Adrenal gland (tissue), 9 donors: ENCODE measurements at regions not wholly inside any gene's neighbourhood (a gene's known extent, or its start where the extent isn't known, plus 50 kb on each side); places are given as distances from the start of the nearest gene placed in this dataset.

Experiments used
- DNase-seq, 7 donors: peaks; one replicate each; pipeline ENCODE4 v3.0.0-alpha.2; 2019 to 2020
- H3K27ac ChIP-seq, 5 donors: fragments of 200-600 bp; sonication (generic) in 4 of 5; 1 replicate in 3 of 5; 2 replicates in 2 of 5; pipeline versions ENCODE4 v1.5.1 to v1.8.0; 2016 to 2020; ENCODE audit warnings: mild to moderate bottlenecking in 1 of 5
- H3K27me3 ChIP-seq: fragments of 200-600 bp; 2 replicates; pipeline ENCODE4 v1.8.0; 2021
- H3K36me3 ChIP-seq, 2 donors: fragments of 200-600 bp; replicated peaks in 1 of 2; 1 replicate in 1 of 2; 2 replicates in 1 of 2; pipeline versions ENCODE4 v1.5.1 to v1.8.0; 2018 to 2022
- H3K4me1 ChIP-seq, 2 donors: fragments of 200-600 bp; replicated peaks in 1 of 2; 1 replicate in 1 of 2; 2 replicates in 1 of 2; pipeline versions ENCODE4 v1.5.1 to v1.8.0; 2018 to 2021
- H3K4me3 ChIP-seq, 4 donors: fragments of 200-600 bp; sonication (generic) in 3 of 4; one replicate each; pipeline ENCODE4 v1.5.1; 2016 to 2018
- H3K9me3 ChIP-seq, 3 donors: fragments of 200-600 bp; sonication (generic) in 1 of 3; replicated peaks in 1 of 3; 1 replicate in 2 of 3; 2 replicates in 1 of 3; pipeline versions ENCODE4 v1.5.1 to v1.8.0; 2016 to 2021
- CTCF ChIP-seq, 6 experiments: fragments of 450-650 bp in 4 of 6; fragments of 200-600 bp in 2 of 6; sonication (generic) in 1 of 6; IDR thresholded peaks; 1 replicate in 5 of 6; 2 replicates in 1 of 6; pipeline versions ENCODE4 v1.5.1 to v1.8.0; 2016 to 2021; ENCODE audit warnings: antibody characterized with exemption in 6 of 6, mild to moderate bottlenecking in 2 of 6, moderate library complexity in 1 of 6
- POLR2A ChIP-seq, 2 donors: fragments of 450-650 bp; IDR thresholded peaks; one replicate each; pipeline ENCODE4 v1.6.1; 2017; ENCODE audit warnings: antibody characterized with exemption in 2 of 2, mild to moderate bottlenecking in 2 of 2, moderate library complexity in 1 of 2
- WGBS, 4 donors: extraction: QIAGEN DNeasy Blood & Tissue Kit in 2 of 4; methylation state at CpG; one replicate each; pipeline versions ENCODE4 v1.1.5 to v1.1.7; 2013 to 2017; 5-methylcytosine and 5-hydroxymethylcytosine counted together
- intact Hi-C, 2 donors: fragments of 100-400 bp; cut with DNase I; formaldehyde crosslinking; loops; one replicate each; pipeline versions ENCODE4 v1.14.1 to v1.15.0; 2022 to 2023
- donor health status: healthy with polysubstance abuse.
- donor health status: Bipolar disorder and iron deficiency.
- donor health status: DM: yes; HTN: yes; CAD: no.
- donor health status: DM: no; HTN: no; CAD: no.
- donor health status: DM: no; HTN: no; CAD: no.

- no peak overlapping the region for H3K27ac ChIP-seq
- DNase-seq = no peak
- intact Hi-C loops = no loop called here
- peaks cover 25 to 28% of the 10 kb centered on the region in 2 donors for H3K4me1 ChIP-seq
- TF ChIP-seq POLR2A (IDR thresholded peaks at IDR 0.05) (no peak), CTCF (IDR thresholded peaks at IDR 0.05) (no peak)
- no peaks in the 10 kb centered on the region for H3K36me3 ChIP-seq
- no peak overlapping the region for H3K4me3 ChIP-seq
- no peaks in the 10 kb centered on the region for H3K27me3 ChIP-seq
- no peaks in the 10 kb centered on the region for H3K9me3 ChIP-seq
- WGBS, 4 donors = 87 to 90% (median 89%) methylated on average over 10 of the region's 10 CpGs
Measured at GRCh38 chr11:70594606-70595005, 196.3 kb downstream of the CTTN start.

- TF ChIP-seq CTCF (IDR thresholded peaks at IDR 0.05) (no peak), POLR2A (IDR thresholded peaks at IDR 0.05) (no peak)
- peaks cover 25 to 28% of the 10 kb centered on the region in 2 donors for H3K4me1 ChIP-seq
- no peak overlapping the region for H3K4me3 ChIP-seq
- no peaks in the 10 kb centered on the region for H3K9me3 ChIP-seq
- H3K27ac ChIP-seq = no peak overlapping the region
- H3K27me3 ChIP-seq = no peaks in the 10 kb centered on the region
- DNase-seq = no peak
- intact Hi-C loops = no loop called here
- no peaks in the 10 kb centered on the region for H3K36me3 ChIP-seq
- WGBS, 4 donors = 93 to 95% (median 94%) methylated on average over 11 to 13 of the region's 13 CpGs
Measured at GRCh38 chr11:70595016-70595415, 196.7 kb downstream of the CTTN start.

GRCh38 chr11:70595452-70595851, 197.1 kb downstream of the CTTN start:
- no peaks in the 10 kb centered on the region for H3K27me3 ChIP-seq
- 67 to 79% (median 71%) methylated on average over 7 to 12 of the region's 12 CpGs for WGBS, 4 donors
- TF ChIP-seq POLR2A (IDR thresholded peaks at IDR 0.05) = no peak
- no peak for TF ChIP-seq CTCF (IDR thresholded peaks at IDR 0.05)

GRCh38 chr11:70596091-70596490, 197.8 kb downstream of the CTTN start:
- DNase-seq = peak in 2 of 7 donors; percentile 25 to 42
- intact Hi-C loops = no loop called here
- Histone ChIP-seq H3K27ac (no peak overlapping the region), H3K27me3 (no peaks in the 10 kb centered on the region), H3K4me3 (no peak overlapping the region), H3K36me3 (no peaks in the 10 kb centered on the region), H3K9me3 (no peaks in the 10 kb centered on the region), H3K4me1 (peaks cover 25 to 28% of the 10 kb centered on the region in 2 donors)
- TF ChIP-seq CTCF (IDR thresholded peaks at IDR 0.05) (no peak), POLR2A (IDR thresholded peaks at IDR 0.05) (no peak)
- WGBS, 4 donors = 73 to 80% methylated on average over 9 of the region's 9 CpGs; no CpG with 5 or more reads in 2 of the 4 donors

More at GRCh38 chr11:70595452-70595851, 197.1 kb downstream of the CTTN start:
- Histone ChIP-seq H3K36me3 (no peaks in the 10 kb centered on the region), H3K9me3 (no peaks in the 10 kb centered on the region), H3K27ac (no peak overlapping the region), H3K4me3 (no peak overlapping the region), H3K4me1 (peaks cover 25 to 28% of the 10 kb centered on the region in 2 donors)
- intact Hi-C loops = no loop called here
- no peak for DNase-seq
